SH-SY5Y (cell line): ENCODE measurements at regions not wholly inside any gene's neighbourhood (a gene's known extent, or its start where the extent isn't known, plus 50 kb on each side); places are given as distances from the start of the nearest gene placed in this dataset.

ENCODE experiments used
- GATA2 ChIP-seq: IDR thresholded peaks from 2 replicates; pipeline ENCODE4 v1.6.1; 2011; ENCODE audit warnings: mild to moderate bottlenecking, low read depth, low read length
- GATA3 ChIP-seq: IDR thresholded peaks from 2 replicates; pipeline ENCODE4 v1.6.1; 2011; ENCODE audit warnings: low read depth, mild to moderate bottlenecking, low read length, moderate library complexity

- TF ChIP-seq GATA2 (no peak), GATA3 (no peak)
Measured at GRCh38 chr1:34696230-34696629, 58.6 kb upstream of the GJB5 start.
